Activated effector memory CD4-positive, alpha-beta T cell treated with anti-CD3 and anti-CD28 coated beads, Interleukin-2, amount 50 U/mL, for 16 hours (primary cell): ENCODE measurements at regions not wholly inside any gene's neighbourhood (a gene's known extent, or its start where the extent isn't known, plus 50 kb on each side); places are given as distances from the start of the nearest gene placed in this dataset.
"Not testable (repeated sequence)": the region's sequence is repeated elsewhere in the genome, so short reads cannot be mapped to it uniquely, and the experiment has no call there.

Experiments
- DNase-seq: peaks from one replicate; pipeline ENCODE4 v3.0.0-alpha.2; 2020

- DNase-seq = no peak
Measured at GRCh38 chr2:118604371-118604770, 243.1 kb downstream of the EN1 start.

GRCh38 chr2:118599141-118599540 lies 248.3 kb downstream of the EN1 start:
- DNase-seq = no peak

- no peak for DNase-seq
Measured at GRCh38 chr2:118596620-118597019, 250.8 kb downstream of the EN1 start.

- DNase-seq = no peak
Measured at GRCh38 chr2:118593257-118593656, 254.2 kb downstream of the EN1 start.

GRCh38 chr2:118591223-118591622 lies 256.2 kb downstream of the EN1 start:
- no peak for DNase-seq

GRCh38 chr2:118589721-118590120 lies 257.7 kb downstream of the EN1 start:
- DNase-seq = no peak

- DNase-seq = no peak
Measured at GRCh38 chr2:118588850-118589249, 258.6 kb downstream of the EN1 start.

GRCh38 chr2:118586312-118586711 lies 261.1 kb downstream of the EN1 start:
- no peak for DNase-seq

GRCh38 chr2:118584877-118585276 lies 262.6 kb downstream of the EN1 start:
- DNase-seq = no peak

- DNase-seq = no peak
Measured at GRCh38 chr2:118584062-118584749, 263.2 kb downstream of the EN1 start.

GRCh38 chr2:118582058-118582457 lies 265.4 kb downstream of the EN1 start:
- DNase-seq = no peak

- no peak for DNase-seq
Measured at GRCh38 chr2:118580651-118581050, 266.8 kb downstream of the EN1 start.

- no peak for DNase-seq
Measured at GRCh38 chr2:118580107-118580506, 267.3 kb downstream of the EN1 start.

- no peak for DNase-seq
Measured at GRCh38 chr2:118577202-118577601, 270.2 kb downstream of the EN1 start.

GRCh38 chr2:118576109-118576855 lies 271.2 kb downstream of the EN1 start:
- no peak for DNase-seq

GRCh38 chr2:118572380-118572779 lies 275.1 kb downstream of the EN1 start:
- DNase-seq = not testable (repeated sequence)

GRCh38 chr2:118569876-118570535 lies 277.4 kb downstream of the EN1 start:
- DNase-seq = no peak

GRCh38 chr2:118568700-118569099 lies 278.7 kb downstream of the EN1 start:
- DNase-seq = no peak

GRCh38 chr2:118565786-118566540 lies 281.5 kb downstream of the EN1 start:
- no peak for DNase-seq

GRCh38 chr2:118565301-118565700 lies 282.1 kb downstream of the EN1 start:
- DNase-seq = no peak

- DNase-seq = no peak
Measured at GRCh38 chr2:118562144-118562543, 285.3 kb downstream of the EN1 start.

- no peak for DNase-seq
Measured at GRCh38 chr2:118558846-118559245, 288.6 kb downstream of the EN1 start.

GRCh38 chr2:118557791-118558190 lies 289.7 kb downstream of the EN1 start:
- DNase-seq = no peak
